PC-3 (cell line): ENCODE measurements at regions not wholly inside any gene's neighbourhood (a gene's known extent, or its start where the extent isn't known, plus 50 kb on each side); places are given as distances from the start of the nearest gene placed in this dataset.

Experiments
- ATAC-seq: fragments of 200-7000 bp; cut with Tn5 transposase; 2 replicates; pipeline ENCODE4 v1.9.1; 2020; ENCODE audit warnings: mild to moderate bottlenecking, moderate library complexity
- BruUV-seq: library from RNA; stranded (reverse); fragments of 400-500 nt; replicated peaks from 2 replicates; lab custom pipeline; 2021; lab: Mats Ljungman, UMichigan
- CTCF ChIA-PET: fragments of 300-600 bp; sonication (Branson Sonifier 250); formaldehyde crosslinking; loops from one replicate; lab custom pipeline; 2022; ENCODE audit warnings: antibody characterized with exemption; lab: Charles Lee
- POLR2A ChIA-PET: fragments of 300-600 bp; sonication (Branson Sonifier 250); formaldehyde crosslinking; loops from one replicate; lab custom pipeline; 2022; ENCODE audit warnings: antibody characterized with exemption; ENCODE audit not compliant: unreplicated experiment; lab: Charles Lee
- DNase-seq: peaks from one replicate; pipeline ENCODE4 v3.0.0-alpha.2; 2015
- H2AFZ ChIP-seq: fragments of 300-600 bp; sonication (generic); 2 replicates; pipeline ENCODE4 v1.6.0; 2016; ENCODE audit warnings: antibody characterized with exemption, low read length
- H3F3A ChIP-seq: fragments of 300-600 bp; sonication (generic); one replicate; pipeline ENCODE4 v1.6.0; 2017; ENCODE audit warnings: antibody characterized with exemption, low read length, control low read depth, mild to moderate bottlenecking; ENCODE audit not compliant: unreplicated experiment
- H3K27ac ChIP-seq: fragments of 300-600 bp; sonication (generic); 2 replicates; pipeline ENCODE4 v1.5.1; 2016; ENCODE audit warnings: mild to moderate bottlenecking, low read length
- H3K27me3 ChIP-seq: fragments of 300-600 bp; sonication (generic); 2 replicates; pipeline ENCODE4 v1.6.1; 2016; ENCODE audit warnings: low read length, mixed read lengths
- H3K36me3 ChIP-seq: fragments of 300-600 bp; sonication (generic); 2 replicates; pipeline ENCODE4 v1.6.1; 2016; ENCODE audit warnings: low read depth, mixed run types, low read length, mixed read lengths
- H3K4me1 ChIP-seq: fragments of 300-600 bp; sonication (generic); 2 replicates; pipeline ENCODE4 v1.5.1; 2016; ENCODE audit warnings: low read length; ENCODE audit not compliant: insufficient read depth
- H3K4me2 ChIP-seq: fragments of 300-600 bp; sonication (generic); 2 replicates; pipeline ENCODE4 v1.6.0; 2016; ENCODE audit warnings: low read length
- H3K4me3 ChIP-seq: fragments of 300-600 bp; sonication (generic); 2 replicates; pipeline ENCODE4 v1.5.1; 2016; ENCODE audit warnings: mild to moderate bottlenecking, low read length, mixed read lengths
- H3K79me2 ChIP-seq: fragments of 300-600 bp; sonication (generic); 2 replicates; pipeline ENCODE4 v1.6.1; 2017; ENCODE audit warnings: low read length, mixed read lengths
- H3K9ac ChIP-seq: fragments of 300-600 bp; sonication (generic); 2 replicates; pipeline ENCODE4 v1.6.0; 2016; ENCODE audit warnings: mild to moderate bottlenecking, low read length
- H3K9me2 ChIP-seq: fragments of 300-600 bp; sonication (generic); replicated peaks from 2 replicates; pipeline ENCODE4 v1.6.1; 2016; ENCODE audit warnings: mixed run types, low read length, mixed read lengths
- H3K9me3 ChIP-seq: fragments of 300-600 bp; sonication (generic); 2 replicates; pipeline ENCODE4 v1.6.1; 2016; ENCODE audit warnings: low read length, mixed read lengths
- H4K20me1 ChIP-seq: fragments of 300-600 bp; sonication (generic); 2 replicates; pipeline ENCODE4 v1.6.1; 2016; ENCODE audit warnings: low read length, mixed read lengths
- CTCF ChIP-seq: fragments of 300-600 bp; sonication (generic); conservative IDR thresholded peaks from 2 replicates; pipeline ENCODE4 v1.5.1; 2017; ENCODE audit warnings: antibody characterized with exemption, low read depth, mild to moderate bottlenecking, low read length
- EZH2 ChIP-seq: fragments of 300-600 bp; sonication (generic); IDR thresholded peaks from one replicate; pipeline ENCODE4 v1.6.1; 2017; ENCODE audit warnings: antibody characterized with exemption, mild to moderate bottlenecking, low read length; ENCODE audit not compliant: unreplicated experiment
- EZH2phosphoT487 ChIP-seq: fragments of 300-600 bp; sonication (generic); IDR thresholded peaks from 2 replicates; pipeline ENCODE4 v1.6.1; 2018; ENCODE audit warnings: mild to moderate bottlenecking, antibody characterized with exemption, low read length, borderline replicate concordance
- intact Hi-C: fragments of 100-400 bp; cut with micrococcal nuclease; formaldehyde crosslinking; loops from 2 replicates; pipeline ENCODE4 v1.9.0; 2023

- no peaks in the 10 kb centered on the region for H3K9me2 ChIP-seq
- CTCF ChIA-PET, result no interaction called here
- no peak for TF ChIP-seq EZH2
- no peak for TF ChIP-seq CTCF
- TF ChIP-seq EZH2phosphoT487, result no peak
- BruUV-seq, result no TSS peak
- H3K4me1 ChIP-seq, result no peaks in the 10 kb centered on the region
- intact Hi-C loops, result no loop called here
- no peak overlapping the region for H3K27ac ChIP-seq
- no peak overlapping the region for H3K4me3 ChIP-seq
- no peak overlapping the region for H2AFZ ChIP-seq
- DNase-seq (no peak), ATAC-seq (no peak)
- H3K4me2 ChIP-seq, result no peak overlapping the region
- no peak overlapping the region for H3K9ac ChIP-seq
- H3K27me3 ChIP-seq, result no peaks in the 10 kb centered on the region
- H3K36me3 ChIP-seq, result no peaks in the 10 kb centered on the region
- H3K79me2 ChIP-seq, result no peaks in the 10 kb centered on the region
- no peaks in the 10 kb centered on the region for H4K20me1 ChIP-seq
- no peaks in the 10 kb centered on the region for H3K9me3 ChIP-seq
- H3F3A ChIP-seq, result no peaks in the 10 kb centered on the region
- POLR2A ChIA-PET, result no interaction called here
These were observed 60.0 kb upstream of the THSD7B start for GRCh38 chr2:136705336-136705735.

- DNase-seq (no peak), ATAC-seq (no peak)
- no peak overlapping the region for H3K9ac ChIP-seq
- no peak overlapping the region for H3K4me2 ChIP-seq
- no peaks in the 10 kb centered on the region for H3K79me2 ChIP-seq
- H2AFZ ChIP-seq, result no peak overlapping the region
- no peaks in the 10 kb centered on the region for H3K27me3 ChIP-seq
- no TSS peak for BruUV-seq
- H4K20me1 ChIP-seq, result no peaks in the 10 kb centered on the region
- TF ChIP-seq EZH2 (no peak), CTCF (no peak), EZH2phosphoT487 (no peak)
- no peaks in the 10 kb centered on the region for H3F3A ChIP-seq
- intact Hi-C loops, result no loop called here
- CTCF ChIA-PET, result no interaction called here
- H3K4me1 ChIP-seq, result no peaks in the 10 kb centered on the region
- H3K9me3 ChIP-seq, result no peaks in the 10 kb centered on the region
- POLR2A ChIA-PET, result no interaction called here
- no peaks in the 10 kb centered on the region for H3K9me2 ChIP-seq
- H3K36me3 ChIP-seq, result no peaks in the 10 kb centered on the region
- H3K4me3 ChIP-seq, result no peak overlapping the region
- no peak overlapping the region for H3K27ac ChIP-seq
These were observed 62.1 kb upstream of the THSD7B start for GRCh38 chr2:136703214-136703613.

- Histone ChIP-seq H3K4me3 (no peak overlapping the region), H4K20me1 (no peaks in the 10 kb centered on the region), H3F3A (no peaks in the 10 kb centered on the region), H3K27me3 (no peaks in the 10 kb centered on the region), H3K4me2 (no peak overlapping the region), H3K36me3 (no peaks in the 10 kb centered on the region), H3K4me1 (no peaks in the 10 kb centered on the region), H3K9me3 (no peaks in the 10 kb centered on the region), H3K9me2 (no peaks in the 10 kb centered on the region), H3K27ac (no peak overlapping the region), H3K9ac (no peak overlapping the region), H3K79me2 (no peaks in the 10 kb centered on the region), H2AFZ (no peak overlapping the region)
- intact Hi-C loops, result no loop called here
- ChIA-PET POLR2A (no interaction called here), CTCF (no interaction called here)
- ATAC-seq, result no peak
- no peak for DNase-seq
- no TSS peak for BruUV-seq
- no peak for TF ChIP-seq EZH2
- no peak for TF ChIP-seq EZH2phosphoT487
- TF ChIP-seq CTCF, result no peak
These were observed 68.9 kb upstream of the THSD7B start for GRCh38 chr2:136696438-136696837.
